ENCODE measurements at regions not wholly inside any gene's neighbourhood (a gene's known extent, or its start where the extent isn't known, plus 50 kb on each side); places are given as distances from the start of the nearest gene placed in this dataset.

DNA sequence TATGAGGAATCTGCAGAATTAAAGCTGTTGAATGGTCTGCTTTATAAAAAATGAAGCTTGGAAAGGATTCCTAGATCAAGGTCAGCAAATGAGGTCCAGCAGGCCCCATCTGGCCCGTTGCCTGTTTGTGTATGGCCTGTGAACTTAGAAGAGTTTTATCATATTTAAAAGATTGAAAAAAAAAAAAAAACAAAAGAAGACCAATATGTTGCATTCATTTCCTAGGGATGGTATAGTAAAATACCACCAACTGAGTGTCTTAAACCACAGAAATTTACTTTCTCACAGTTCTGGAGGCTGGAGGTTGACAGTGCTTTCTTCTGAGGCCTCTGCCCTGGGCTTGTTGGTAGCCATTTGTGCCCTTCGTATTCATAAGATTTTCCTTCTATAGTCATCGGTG is 109.2 kb downstream of the PPP1R3A start:
- ChIA-PET POLR2A (ENCODE audit: partially characterized antibody) (no interaction called here), CTCF (ENCODE audit: partially characterized antibody) (no interaction called here)
- no peak overlapping the region for H3K27ac Mint-ChIP-seq
- H3K4me3 ChIP-seq (ENCODE audit: low read length in 2 of 2), result no peak overlapping the region
- no peaks in the 10 kb centered on the region for H3K27me3 ChIP-seq (ENCODE audit: insufficient read depth, low read length)
- intact Hi-C loops (cut with micrococcal nuclease), result no loop called here
- H3K4me3 Mint-ChIP-seq, result no peak overlapping the region
- no peaks in the 10 kb centered on the region for H3K36me3 Mint-ChIP-seq
- H3K9me3 Mint-ChIP-seq, result peaks cover 0 to 2% (median 0%) of the 10 kb centered on the region in 8 donors
- H3K27ac ChIP-seq (ENCODE audit: low read depth, low read length), result no peak overlapping the region
- H3K36me3 ChIP-seq (ENCODE audit: insufficient read depth, low read length), result no peaks in the 10 kb centered on the region
- no peaks in the 10 kb centered on the region for H3K4me1 Mint-ChIP-seq
- H3K4me1 ChIP-seq (ENCODE audit: insufficient read depth, low read length), result no peaks in the 10 kb centered on the region
- DNase-seq, result no peak
- no peaks in the 10 kb centered on the region for H3K9me3 ChIP-seq (ENCODE audit: control insufficient read depth in 1 of 2, low read length in 2 of 2)
- H3K27me3 Mint-ChIP-seq, result no peaks in the 10 kb centered on the region

DNA sequence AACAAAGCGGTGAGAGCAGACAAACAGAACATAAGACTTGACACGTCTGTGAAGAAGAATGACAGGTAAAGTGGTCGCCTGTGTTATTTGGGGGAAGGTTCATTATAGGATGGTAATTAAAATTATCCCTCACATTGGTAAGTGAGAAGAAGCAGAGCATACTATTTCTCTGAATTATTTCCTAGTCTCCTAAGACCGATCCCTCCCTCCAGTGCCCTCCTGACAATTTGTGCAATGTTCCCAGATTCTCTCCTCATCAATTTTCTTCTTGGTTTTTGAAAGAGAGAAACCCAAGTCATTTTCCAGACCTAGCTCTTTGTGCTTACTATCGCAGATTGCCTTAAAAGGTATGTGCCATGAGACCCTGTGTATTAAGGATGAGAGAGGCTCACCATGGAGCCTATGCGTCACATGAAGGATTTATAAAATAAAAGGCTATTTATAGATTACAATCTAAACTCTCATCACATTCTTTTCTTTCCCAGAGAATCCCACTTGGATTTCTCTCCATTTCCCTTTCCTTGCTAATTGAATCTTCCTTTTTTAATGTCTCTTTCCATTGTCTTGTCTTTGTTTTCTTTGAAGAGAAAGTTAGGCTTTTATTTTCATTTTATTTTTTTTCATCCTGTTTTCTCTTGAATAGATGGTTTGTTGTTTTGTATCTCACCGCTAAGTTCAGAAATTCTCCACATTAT is 112.0 kb downstream of the PPP1R3A start:
- H3K36me3 ChIP-seq (ENCODE audit: insufficient read depth, low read length), result no peaks in the 10 kb centered on the region
- no peak overlapping the region for H3K27ac ChIP-seq (ENCODE audit: low read depth, low read length)
- intact Hi-C loops (cut with micrococcal nuclease), result no loop called here
- H3K27me3 ChIP-seq (ENCODE audit: insufficient read depth, low read length), result no peaks in the 10 kb centered on the region
- H3K36me3 Mint-ChIP-seq, result no peaks in the 10 kb centered on the region
- no peaks in the 10 kb centered on the region for H3K9me3 ChIP-seq (ENCODE audit: control insufficient read depth in 1 of 2, low read length in 2 of 2)
- peaks cover 0 to 2% (median 0%) of the 10 kb centered on the region in 8 donors for H3K9me3 Mint-ChIP-seq
- DNase-seq, result no peak
- no peaks in the 10 kb centered on the region for H3K27me3 Mint-ChIP-seq
- no peaks in the 10 kb centered on the region for H3K4me1 Mint-ChIP-seq
- no peak overlapping the region for H3K4me3 ChIP-seq (ENCODE audit: low read length in 2 of 2)
- no peaks in the 10 kb centered on the region for H3K4me1 ChIP-seq (ENCODE audit: insufficient read depth, low read length)
- CTCF ChIA-PET (ENCODE audit: partially characterized antibody), result no interaction called here
- no peak overlapping the region for H3K4me3 Mint-ChIP-seq
- POLR2A ChIA-PET (ENCODE audit: partially characterized antibody), result no interaction called here
- no peak overlapping the region for H3K27ac Mint-ChIP-seq

DNA sequence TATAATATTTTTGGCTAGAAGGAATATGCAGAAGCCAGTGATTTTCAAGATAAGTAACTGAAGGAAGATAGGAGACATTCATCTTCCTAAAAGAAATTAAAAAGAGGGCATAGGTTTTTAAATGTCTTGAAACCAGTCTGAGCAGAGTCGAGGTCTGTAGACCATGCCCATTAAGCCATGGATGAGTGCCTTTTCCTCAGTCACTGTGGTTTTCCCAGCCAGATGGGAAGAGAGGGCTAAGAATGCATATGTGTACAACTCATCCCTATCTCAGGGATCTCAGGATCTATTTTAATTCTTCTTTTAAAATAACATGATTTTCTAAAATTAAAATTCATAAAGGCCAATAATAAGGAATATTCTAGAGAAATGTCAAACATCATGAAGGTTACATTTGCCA is 112.8 kb downstream of the PPP1R3A start:
- Mint-ChIP-seq H3K4me3 (no peak overlapping the region), H3K36me3 (no peaks in the 10 kb centered on the region), H3K4me1 (no peaks in the 10 kb centered on the region), H3K27ac (no peak overlapping the region), H3K27me3 (no peaks in the 10 kb centered on the region), H3K9me3 (peaks cover 0 to 2% (median 0%) of the 10 kb centered on the region in 8 donors)
- CTCF ChIA-PET (ENCODE audit: partially characterized antibody), result no interaction called here
- intact Hi-C loops (cut with micrococcal nuclease), result no loop called here
- Histone ChIP-seq H3K27me3 (ENCODE audit: insufficient read depth, low read length) (no peaks in the 10 kb centered on the region), H3K4me3 (ENCODE audit: low read length in 2 of 2) (no peak overlapping the region), H3K4me1 (ENCODE audit: insufficient read depth, low read length) (no peaks in the 10 kb centered on the region), H3K9me3 (ENCODE audit: control insufficient read depth in 1 of 2, low read length in 2 of 2) (no peaks in the 10 kb centered on the region), H3K27ac (ENCODE audit: low read depth, low read length) (no peak overlapping the region), H3K36me3 (ENCODE audit: insufficient read depth, low read length) (no peaks in the 10 kb centered on the region)
- POLR2A ChIA-PET (ENCODE audit: partially characterized antibody), result no interaction called here
- DNase-seq, result no peak

DNA sequence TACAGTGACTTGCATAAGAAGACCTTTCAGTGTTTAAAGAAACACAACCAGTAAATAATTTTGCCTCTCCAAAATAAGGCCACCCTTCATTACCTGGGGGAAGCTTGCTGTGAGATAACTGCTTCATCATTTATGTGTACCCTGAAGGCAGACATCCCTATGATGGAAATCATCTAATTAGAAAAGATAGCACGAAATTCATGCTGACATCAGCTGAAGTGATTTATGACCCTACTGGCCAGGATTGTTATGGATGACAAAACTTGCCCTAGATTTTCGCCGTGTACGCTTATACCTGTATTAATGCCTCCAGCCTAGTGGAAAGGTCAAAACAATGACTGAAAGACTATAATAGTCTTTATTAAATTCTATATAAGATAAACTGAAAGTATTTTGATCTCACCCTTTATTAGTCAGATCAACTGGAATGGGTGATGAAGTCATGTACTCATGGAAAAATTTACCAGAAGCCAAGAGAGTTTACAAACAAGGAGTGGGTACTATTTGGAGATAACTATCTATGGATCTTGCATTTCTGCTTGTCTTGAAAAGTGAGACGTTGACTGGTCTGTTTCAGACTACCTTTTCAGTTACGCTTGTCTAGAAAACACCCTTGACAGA is 114.2 kb downstream of the PPP1R3A start:
- no peak overlapping the region for H3K27ac Mint-ChIP-seq
- Histone ChIP-seq H3K27ac (ENCODE audit: low read depth, low read length) (no peak overlapping the region), H3K4me1 (ENCODE audit: insufficient read depth, low read length) (no peaks in the 10 kb centered on the region), H3K27me3 (ENCODE audit: insufficient read depth, low read length) (no peaks in the 10 kb centered on the region), H3K4me3 (ENCODE audit: low read length in 2 of 2) (no peak overlapping the region), H3K9me3 (ENCODE audit: control insufficient read depth in 1 of 2, low read length in 2 of 2) (no peaks in the 10 kb centered on the region), H3K36me3 (ENCODE audit: insufficient read depth, low read length) (no peaks in the 10 kb centered on the region)
- H3K27me3 Mint-ChIP-seq, result no peaks in the 10 kb centered on the region
- H3K9me3 Mint-ChIP-seq, result peaks cover 0 to 2% (median 0%) of the 10 kb centered on the region in 8 donors
- H3K4me3 Mint-ChIP-seq, result no peak overlapping the region
- H3K4me1 Mint-ChIP-seq, result no peaks in the 10 kb centered on the region
- no peak for DNase-seq
- ChIA-PET CTCF (ENCODE audit: partially characterized antibody) (no interaction called here), POLR2A (ENCODE audit: partially characterized antibody) (no interaction called here)
- H3K36me3 Mint-ChIP-seq, result no peaks in the 10 kb centered on the region
- intact Hi-C loops (cut with micrococcal nuclease), result no loop called here

DNA sequence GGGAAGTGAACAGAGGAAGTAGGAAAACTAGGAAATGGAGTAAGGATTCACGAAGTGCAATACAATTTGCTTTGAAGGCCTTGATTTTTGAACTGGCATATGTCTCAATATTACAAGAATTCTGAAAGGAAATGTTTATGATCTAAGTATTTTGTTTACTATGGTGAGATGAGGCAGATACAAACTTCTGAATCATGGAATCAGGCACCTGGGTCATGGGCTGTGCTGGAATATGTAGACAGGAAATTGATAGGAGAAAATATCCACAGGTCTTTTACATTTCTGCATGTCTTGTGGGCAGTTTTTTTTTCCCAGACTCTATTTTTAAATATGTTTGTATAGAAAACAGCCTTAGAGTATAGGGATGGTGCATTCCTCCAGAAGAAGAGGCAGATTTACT is 117.1 kb downstream of the PPP1R3A start:
- no peaks in the 10 kb centered on the region for H3K9me3 Mint-ChIP-seq
- DNase-seq, result no peak
- Histone ChIP-seq H3K27me3 (ENCODE audit: insufficient read depth, low read length) (no peaks in the 10 kb centered on the region), H3K27ac (ENCODE audit: low read depth, low read length) (no peak overlapping the region), H3K4me3 (ENCODE audit: low read length in 2 of 2) (no peak overlapping the region), H3K36me3 (ENCODE audit: insufficient read depth, low read length) (no peaks in the 10 kb centered on the region), H3K4me1 (ENCODE audit: insufficient read depth, low read length) (no peaks in the 10 kb centered on the region), H3K9me3 (ENCODE audit: control insufficient read depth in 1 of 2, low read length in 2 of 2) (no peaks in the 10 kb centered on the region)
- intact Hi-C loops (cut with micrococcal nuclease), result no loop called here
- ChIA-PET POLR2A (ENCODE audit: partially characterized antibody) (no interaction called here), CTCF (ENCODE audit: partially characterized antibody) (no interaction called here)
- no peak overlapping the region for H3K27ac Mint-ChIP-seq
- H3K4me3 Mint-ChIP-seq, result no peak overlapping the region
- no peaks in the 10 kb centered on the region for H3K27me3 Mint-ChIP-seq
- no peaks in the 10 kb centered on the region for H3K4me1 Mint-ChIP-seq
- no peaks in the 10 kb centered on the region for H3K36me3 Mint-ChIP-seq

DNA sequence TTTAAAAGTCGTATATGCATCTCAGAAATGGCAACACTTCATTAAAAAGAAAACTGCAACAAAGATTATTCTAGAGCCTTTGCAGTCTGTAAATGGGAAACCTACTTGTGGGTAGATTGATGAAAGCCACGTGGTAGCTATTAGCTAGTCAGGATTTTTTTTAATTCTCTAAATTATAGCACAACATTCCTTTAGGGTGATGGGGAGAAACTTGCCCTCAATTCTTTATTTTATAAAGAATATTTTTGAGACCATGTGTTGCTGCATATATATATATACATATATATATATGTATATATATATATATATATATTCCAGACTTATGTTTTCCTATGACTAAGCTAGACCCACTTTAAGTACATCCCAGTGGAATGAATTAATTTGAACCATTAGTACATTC is 118.0 kb downstream of the PPP1R3A start:
- Mint-ChIP-seq H3K27me3 (no peaks in the 10 kb centered on the region), H3K4me1 (no peaks in the 10 kb centered on the region), H3K36me3 (no peaks in the 10 kb centered on the region), H3K9me3 (peaks cover 0 to 4% (median 0%) of the 10 kb centered on the region in 8 donors), H3K4me3 (no peak overlapping the region), H3K27ac (no peak overlapping the region)
- no peaks in the 10 kb centered on the region for H3K36me3 ChIP-seq (ENCODE audit: insufficient read depth, low read length)
- no peak overlapping the region for H3K27ac ChIP-seq (ENCODE audit: low read depth, low read length)
- intact Hi-C loops (cut with micrococcal nuclease), result no loop called here
- CTCF ChIA-PET (ENCODE audit: partially characterized antibody), result no interaction called here
- POLR2A ChIA-PET (ENCODE audit: partially characterized antibody), result no interaction called here
- H3K4me3 ChIP-seq (ENCODE audit: low read length in 2 of 2), result no peak overlapping the region
- no peaks in the 10 kb centered on the region for H3K9me3 ChIP-seq (ENCODE audit: control insufficient read depth in 1 of 2, low read length in 2 of 2)
- no peaks in the 10 kb centered on the region for H3K4me1 ChIP-seq (ENCODE audit: insufficient read depth, low read length)
- no peaks in the 10 kb centered on the region for H3K27me3 ChIP-seq (ENCODE audit: insufficient read depth, low read length)
- DNase-seq, result no peak

DNA sequence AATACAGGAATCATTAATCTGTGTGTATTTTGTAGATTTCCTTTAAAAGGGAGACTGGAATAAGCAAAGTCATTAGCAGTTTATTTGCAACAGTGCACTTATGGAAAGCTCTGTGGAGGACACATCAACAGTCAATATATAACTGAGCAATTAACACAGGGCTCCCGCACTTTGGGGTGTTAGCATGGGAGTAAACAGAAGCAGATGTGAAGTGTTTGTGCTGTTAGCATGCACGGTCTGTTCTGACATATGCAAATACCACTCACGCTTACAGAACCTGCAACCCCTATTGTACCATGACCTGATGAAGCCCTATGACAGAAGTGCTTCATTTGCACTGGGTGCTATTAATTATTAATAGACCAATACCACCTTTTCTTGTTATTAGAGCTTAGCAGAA is 118.9 kb downstream of the PPP1R3A start:
- Mint-ChIP-seq H3K27ac (no peak overlapping the region), H3K4me1 (no peaks in the 10 kb centered on the region), H3K9me3 (peaks cover 0 to 4% (median 0%) of the 10 kb centered on the region in 8 donors), H3K27me3 (no peaks in the 10 kb centered on the region), H3K4me3 (no peak overlapping the region), H3K36me3 (no peaks in the 10 kb centered on the region)
- Histone ChIP-seq H3K27me3 (ENCODE audit: insufficient read depth, low read length) (no peaks in the 10 kb centered on the region), H3K4me3 (ENCODE audit: low read length in 2 of 2) (no peak overlapping the region), H3K36me3 (ENCODE audit: insufficient read depth, low read length) (no peaks in the 10 kb centered on the region), H3K9me3 (ENCODE audit: control insufficient read depth in 1 of 2, low read length in 2 of 2) (no peaks in the 10 kb centered on the region), H3K4me1 (ENCODE audit: insufficient read depth, low read length) (no peaks in the 10 kb centered on the region), H3K27ac (ENCODE audit: low read depth, low read length) (no peak overlapping the region)
- intact Hi-C loops (cut with micrococcal nuclease), result no loop called here
- POLR2A ChIA-PET (ENCODE audit: partially characterized antibody), result no interaction called here
- no peak for DNase-seq
- CTCF ChIA-PET (ENCODE audit: partially characterized antibody), result no interaction called here

Data from CD4-positive, alpha-beta memory T cell (primary cell).